GM19372 (cell line): ENCODE measurements at regions not wholly inside any gene's neighbourhood (a gene's known extent, or its start where the extent isn't known, plus 50 kb on each side); places are given as distances from the start of the nearest gene placed in this dataset.

Experiments
- ATAC-seq: cut with Tn5 transposase; IDR thresholded peaks from one replicate; pipeline ENCODE4 v1.9.1; 2021; ENCODE audit warnings: mild to moderate bottlenecking, low read depth, moderate library complexity; ENCODE audit not compliant: unreplicated experiment

DNA sequence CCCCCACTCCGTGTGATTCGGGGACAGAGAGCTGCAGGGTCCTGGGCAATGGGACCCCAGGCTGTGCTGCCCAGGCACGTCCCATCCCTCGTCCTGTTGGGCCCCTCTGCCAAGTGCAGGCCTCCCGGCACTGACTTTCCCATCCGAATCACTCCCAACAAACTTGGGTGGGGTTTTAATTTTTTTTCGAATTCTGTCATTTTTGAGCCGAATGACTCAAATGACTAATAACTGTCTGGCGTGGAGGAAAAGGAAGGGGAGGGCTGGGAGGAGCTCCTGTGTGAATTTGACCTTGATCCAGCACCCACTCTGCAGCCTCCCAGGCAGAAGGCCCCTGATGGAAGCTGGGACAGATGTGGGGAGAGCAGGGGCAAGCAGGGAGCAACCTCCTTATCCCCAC lies 1173.2 kb downstream of the BRD1 start:
- ATAC-seq, result no peak

DNA sequence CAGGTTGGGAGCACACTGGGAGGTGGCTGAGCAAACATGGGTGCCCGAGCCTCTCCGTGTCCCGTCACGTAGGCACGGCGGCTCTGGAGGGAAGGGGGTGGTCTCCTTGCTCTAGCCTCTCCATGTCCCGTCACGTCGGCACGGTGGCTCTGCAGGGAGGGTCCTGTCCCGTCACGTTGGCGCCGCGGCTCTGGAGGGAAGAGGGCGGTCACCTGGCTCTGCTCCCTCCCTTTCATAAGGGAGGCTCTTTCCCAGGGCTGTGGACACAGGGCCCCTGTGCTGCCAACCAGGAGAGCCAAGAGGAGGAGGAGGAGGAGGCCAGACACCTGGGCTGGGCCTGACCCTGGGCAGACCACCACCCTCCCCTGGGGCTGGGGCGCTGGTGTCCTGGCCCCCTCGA lies 1173.7 kb downstream of the BRD1 start:
- no peak for ATAC-seq

DNA sequence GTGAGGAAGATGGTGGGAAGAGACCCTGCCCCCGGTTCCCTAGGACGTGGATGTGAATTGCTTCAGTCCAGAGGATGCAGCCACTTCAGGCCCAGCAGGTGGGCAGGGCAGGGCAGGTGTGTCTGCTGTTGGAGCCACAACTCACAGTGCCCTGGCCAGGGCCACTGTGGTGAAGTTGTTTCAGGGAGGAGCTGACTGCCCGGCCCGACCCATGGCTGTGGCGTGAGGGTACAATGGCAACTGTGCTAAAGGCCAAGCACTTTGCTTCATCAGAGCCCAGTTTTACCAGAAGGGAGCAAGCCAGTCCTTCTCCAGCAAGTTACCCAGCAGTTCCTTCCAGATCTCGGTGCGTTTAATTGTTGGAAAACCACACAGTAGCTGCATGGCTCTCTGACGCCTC lies 1174.4 kb downstream of the BRD1 start:
- ATAC-seq, result no peak

DNA sequence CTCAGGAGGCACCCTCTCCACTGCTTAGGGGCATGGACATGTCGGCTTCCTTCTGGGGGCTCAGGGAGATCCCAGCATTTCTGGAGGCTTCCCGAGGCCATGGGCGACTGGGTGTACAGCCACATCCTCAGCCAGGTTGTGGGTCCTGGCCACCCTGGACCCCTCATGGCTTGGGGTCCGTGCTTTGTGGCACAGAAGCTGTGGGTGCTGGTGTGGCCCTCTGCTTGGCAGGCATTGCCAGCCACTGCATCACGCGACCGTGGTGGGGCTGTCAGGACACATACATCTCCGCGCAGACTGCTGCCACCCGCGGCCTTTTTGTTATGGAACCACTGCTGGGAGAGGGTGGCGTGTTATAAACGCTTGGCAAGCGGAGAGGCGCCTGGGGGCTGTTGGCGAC lies 1174.9 kb downstream of the BRD1 start:
- ATAC-seq, result no peak

DNA sequence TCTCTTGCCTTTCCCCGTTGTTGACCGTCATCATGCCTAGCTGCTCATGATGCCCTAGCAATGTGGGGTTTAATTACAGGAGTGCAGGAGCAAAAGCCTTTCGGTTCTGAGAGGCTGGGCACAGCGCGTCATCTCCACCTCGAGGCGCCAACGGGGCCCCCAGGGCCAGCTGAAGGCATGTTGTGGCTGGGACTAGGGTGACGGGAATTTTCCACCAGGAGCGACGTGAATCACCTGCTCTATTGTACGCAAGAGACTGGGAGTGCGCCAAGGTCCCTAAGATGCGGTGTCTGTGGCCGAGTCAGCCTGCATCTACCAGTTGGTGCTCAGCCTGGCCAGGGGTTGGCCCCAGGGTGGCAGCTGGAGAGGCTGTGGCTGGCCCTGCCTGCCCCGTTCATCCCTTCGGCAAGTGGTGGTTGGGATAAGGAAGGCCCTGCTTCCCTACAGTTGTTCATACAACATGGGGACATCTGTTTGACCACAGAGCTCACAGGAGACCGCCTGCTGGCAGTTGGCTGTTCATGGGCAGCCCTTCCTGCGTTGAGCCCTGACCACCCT lies 1175.6 kb downstream of the BRD1 start:
- ATAC-seq, result no peak

DNA sequence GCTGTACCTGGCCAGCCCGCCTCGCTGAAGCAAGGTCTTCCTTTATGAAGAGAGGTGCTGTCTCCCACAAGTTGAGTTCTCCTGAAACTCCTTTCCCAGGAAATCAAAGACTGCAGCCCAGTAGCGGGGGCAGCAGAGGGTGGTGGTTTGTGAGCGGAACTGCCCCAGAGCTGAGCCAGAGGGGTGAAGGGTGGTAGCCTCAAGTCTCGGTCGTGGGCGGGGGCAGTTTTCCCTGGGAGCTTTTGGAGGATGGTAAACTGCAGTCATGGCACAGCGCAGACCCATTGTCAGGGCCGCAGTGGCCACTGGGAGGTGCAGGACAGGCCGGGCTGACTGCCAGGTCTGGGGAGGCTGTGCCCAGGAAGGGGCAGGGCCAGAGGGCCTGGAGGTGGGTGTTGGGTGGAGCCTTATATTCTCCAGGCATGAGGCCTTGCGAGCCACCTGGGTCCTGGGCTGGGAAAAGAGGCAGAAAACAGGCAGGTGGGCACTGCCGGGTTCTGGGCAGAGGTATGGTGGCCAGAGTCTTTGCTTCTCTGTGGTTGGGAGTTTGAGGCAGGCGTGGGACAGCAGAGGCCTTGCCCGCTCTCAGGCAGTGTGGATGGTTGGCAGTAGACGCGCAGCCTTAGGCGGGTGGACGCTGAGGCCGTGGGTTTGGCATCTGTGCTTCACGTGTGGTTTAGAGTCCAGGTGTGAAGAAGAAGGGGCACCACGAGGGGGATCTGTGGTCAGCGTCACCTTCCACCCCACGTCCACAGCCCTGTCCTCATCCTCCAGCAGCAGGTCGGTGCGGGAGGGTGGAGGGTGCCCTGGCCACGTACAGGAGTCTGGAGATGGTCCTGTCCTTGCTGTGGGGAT lies 1176.4 kb downstream of the BRD1 start:
- no peak for ATAC-seq

DNA sequence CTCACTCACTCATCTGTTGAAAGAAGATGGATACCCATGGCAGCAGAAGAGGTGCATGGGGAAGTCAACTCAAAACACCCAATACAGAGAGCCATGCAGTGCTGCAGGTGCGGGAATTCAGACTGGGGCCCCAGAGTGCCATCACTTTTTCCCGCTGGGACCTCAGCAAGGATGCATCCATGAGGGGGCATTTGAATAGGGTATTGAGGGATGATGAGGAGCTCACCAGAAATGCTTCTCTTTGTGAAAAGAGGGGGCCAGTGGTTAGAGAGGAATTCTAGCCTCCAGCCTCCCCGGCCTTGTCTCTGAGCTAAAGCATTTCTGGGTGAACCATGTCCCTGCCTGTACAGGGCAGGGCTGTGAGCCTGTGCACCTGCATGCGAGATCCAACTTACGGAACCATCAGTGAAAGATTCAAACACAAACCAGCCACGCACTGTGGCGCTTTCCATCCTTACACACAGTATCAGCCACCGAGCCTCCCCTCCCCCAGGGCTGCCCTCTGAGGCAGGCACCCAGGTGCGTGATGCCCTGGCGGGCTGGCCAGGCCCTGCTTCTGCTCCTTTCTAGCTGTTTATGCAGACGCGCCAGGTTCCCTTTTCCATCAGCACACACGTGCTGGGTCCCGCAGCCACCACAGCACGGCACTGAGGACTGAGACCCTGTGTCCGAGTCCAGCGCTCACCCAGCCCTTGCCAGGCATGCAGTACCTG lies 1177.2 kb downstream of the BRD1 start:
- ATAC-seq, result no peak

DNA sequence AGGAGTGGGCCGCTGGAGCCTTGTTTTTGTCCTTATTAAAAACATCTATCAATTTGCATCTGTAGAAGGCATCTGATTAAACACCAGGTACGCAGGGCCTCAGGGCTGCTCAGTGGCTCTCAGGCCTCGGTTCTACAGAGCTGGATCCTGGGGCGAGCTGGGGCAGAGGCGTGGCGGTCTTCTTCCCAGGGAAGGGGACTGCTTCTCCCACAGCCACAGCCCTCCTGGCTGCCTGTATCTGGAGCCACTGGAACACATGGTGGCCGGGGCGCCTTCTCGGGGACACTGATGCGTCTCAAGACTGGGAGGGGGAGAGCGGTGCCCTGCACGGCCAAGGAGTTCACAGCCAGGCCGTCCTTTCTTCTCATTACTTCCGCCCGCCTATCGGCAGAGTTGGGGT lies 1178.2 kb downstream of the BRD1 start:
- ATAC-seq, result no peak

DNA sequence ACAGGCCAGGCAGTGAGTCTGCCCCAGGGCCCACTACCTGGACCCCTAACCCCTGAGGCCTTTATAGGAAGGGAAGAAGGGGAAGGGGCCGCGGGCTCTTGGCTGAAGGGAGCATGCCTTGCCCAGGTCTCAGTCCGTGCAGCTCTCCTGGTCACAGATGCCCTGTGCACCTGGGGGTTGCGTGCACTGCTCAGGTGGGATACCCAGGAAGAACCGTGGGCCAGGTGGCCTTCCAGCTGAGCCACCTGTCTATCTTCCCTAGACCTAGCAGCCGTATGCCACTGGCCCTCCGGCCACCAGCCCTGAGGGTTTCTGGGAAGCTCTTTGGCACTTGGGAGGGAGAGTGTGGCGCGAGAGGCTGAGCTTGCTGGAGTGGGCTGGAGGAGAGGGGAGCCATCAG lies 1178.6 kb downstream of the BRD1 start:
- no peak for ATAC-seq

DNA sequence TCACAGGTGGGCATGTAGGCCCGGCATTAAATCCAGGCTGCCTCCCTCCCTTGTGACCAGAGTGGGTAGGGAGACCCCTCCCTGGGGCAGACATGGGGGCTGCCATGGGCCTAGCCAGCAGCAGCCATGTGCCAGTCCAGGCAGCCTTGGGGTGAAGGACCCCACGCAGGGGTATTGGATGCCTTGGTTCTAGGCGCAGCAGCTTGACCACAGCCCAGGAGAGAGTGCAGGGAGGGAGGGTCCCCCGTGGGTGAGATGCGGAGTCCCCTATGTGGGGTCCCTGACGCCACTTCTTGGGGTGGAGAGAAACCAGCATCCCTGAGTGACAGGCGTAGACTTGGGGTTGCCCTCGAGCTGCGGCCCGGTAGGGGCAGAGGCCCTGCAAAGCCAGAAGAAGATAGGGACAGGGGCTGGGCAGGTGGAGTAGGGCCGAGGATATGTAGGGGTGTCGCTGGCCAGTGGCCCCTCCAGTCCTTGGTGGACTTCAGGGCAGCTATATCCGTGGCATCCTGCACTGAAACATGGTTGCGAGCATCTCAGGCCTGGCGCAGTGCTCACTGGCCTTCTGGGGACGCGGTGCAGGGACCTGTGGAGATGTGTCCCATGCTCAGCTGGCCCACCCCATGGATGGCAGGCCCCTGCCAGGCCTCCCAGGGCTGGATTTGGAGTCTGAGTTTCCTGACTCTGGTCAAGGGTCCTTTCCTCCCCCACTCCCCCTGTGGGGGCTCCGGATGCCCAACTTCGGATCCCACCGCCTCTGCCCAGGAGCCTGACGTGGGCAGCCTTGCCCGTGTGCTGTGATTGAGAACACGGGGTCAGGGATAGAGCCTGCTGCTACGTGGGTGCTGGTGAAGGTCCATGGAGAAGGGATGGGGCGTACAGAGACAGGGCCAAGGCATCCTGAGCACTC lies 1179.8 kb downstream of the BRD1 start:
- no peak for ATAC-seq

DNA sequence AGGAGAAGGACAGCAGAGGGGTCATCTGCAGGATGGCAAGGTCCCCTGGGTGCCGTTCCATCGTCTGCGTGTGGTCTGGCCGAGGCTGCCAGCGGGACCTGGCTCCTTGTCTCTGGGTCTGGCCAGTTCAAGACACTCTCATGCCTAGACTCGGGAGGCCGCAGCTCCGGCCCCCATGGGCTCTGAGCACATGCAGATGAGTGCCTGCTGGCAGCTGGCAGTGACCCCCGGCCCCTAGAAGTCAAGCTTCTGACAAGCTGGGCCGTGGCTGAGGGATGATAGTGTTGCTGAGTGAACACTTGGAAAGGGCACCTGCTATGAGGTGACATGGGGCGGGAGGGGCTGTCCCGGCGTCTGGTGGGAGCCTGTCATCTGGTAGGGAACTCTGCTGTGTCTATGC lies 1180.6 kb downstream of the BRD1 start:
- ATAC-seq, result no peak

DNA sequence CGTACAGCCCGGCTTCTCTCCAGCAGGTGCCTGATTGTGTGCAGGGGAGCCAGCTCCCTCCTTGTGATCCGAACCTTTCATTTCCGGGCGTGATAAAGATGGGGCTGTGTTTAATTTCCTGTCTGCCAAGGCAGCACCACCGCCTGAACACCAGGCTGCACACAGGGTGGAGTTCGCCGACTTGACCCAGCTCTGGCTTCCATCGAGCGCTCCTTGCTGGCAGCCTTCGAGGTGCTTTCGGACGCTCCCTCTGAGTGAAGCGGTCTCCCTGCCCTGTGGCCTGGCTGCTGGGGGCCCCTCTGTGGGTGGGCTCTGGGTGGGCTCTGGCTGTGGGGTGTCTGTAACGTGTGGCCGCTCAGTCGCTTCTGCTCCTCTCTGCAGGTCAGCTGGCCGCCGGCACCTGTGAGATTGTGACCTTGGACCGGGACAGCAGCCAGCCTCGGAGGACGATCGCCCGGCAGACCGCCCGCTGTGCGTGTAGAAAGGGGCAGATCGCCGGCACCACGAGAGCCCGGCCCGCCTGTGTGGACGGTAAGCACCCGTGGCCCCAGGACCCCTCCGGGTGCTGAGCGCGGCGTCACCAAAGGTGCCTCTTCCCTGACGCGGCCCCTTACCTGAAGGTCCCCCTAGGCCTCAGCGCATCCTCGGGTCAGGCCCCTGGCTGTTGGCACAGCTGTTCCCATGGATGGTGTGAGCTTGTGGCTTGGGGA lies 1181.3 kb downstream of the BRD1 start:
- ATAC-seq, result no peak

DNA sequence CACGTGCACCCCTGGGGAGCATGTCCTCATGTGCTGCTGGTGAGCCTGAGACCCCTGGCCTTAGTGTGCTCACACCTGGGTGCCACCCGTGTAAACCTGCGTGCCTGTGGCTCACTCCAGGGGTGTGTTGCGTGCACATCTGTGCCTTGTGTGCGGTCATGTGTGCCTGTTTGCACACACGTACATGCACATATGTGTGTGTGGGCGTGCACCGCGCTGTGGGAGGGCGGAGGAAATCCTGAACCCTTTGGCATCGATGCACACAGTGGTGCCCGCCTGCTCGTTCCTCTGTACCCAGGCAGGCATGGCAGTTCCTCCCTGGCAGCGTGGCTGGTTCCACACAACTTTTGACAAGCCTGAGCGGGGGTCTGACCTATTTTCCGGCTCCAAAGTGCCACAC lies 1181.9 kb downstream of the BRD1 start:
- no peak for ATAC-seq

DNA sequence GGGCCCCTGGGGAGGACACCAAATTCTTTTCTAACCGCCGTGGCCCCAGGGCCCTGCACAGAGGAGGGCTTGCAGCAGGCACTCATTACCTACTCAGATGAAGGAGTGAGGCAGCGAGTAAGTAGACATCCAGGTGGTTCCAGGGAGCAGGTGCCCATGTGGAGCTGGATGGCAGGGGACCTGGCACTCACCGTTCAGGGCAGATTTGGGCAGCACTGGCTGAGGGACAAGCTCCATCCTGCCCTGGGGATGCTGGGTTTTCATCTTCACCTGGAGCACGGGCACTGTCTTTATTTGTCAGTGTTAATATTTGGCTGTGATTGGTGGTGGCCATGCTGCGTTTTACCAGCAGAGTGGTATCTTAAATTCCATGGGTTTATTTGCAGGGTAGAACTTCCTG lies 1182.7 kb downstream of the BRD1 start:
- no peak for ATAC-seq

DNA sequence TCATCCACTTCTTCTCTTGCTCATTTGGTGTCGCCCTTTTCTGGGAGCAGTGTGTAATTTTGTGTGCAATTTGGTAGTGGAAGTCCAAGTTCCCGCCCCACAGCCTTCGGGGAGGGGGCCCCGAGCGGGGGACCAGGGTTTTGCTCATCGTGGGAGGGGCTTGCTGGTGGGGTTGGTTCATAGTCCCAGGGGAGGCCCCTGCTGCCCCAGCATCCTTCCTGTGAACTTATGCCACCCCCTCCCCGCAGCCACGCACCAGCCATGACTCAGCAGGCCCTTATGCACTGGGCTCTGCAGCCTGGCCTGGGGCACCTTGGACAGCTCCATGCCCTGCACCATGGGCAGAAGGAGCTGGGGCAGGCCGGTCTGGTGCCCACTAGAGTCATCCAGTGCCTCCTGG lies 1183.6 kb downstream of the BRD1 start:
- ATAC-seq, result no peak

DNA sequence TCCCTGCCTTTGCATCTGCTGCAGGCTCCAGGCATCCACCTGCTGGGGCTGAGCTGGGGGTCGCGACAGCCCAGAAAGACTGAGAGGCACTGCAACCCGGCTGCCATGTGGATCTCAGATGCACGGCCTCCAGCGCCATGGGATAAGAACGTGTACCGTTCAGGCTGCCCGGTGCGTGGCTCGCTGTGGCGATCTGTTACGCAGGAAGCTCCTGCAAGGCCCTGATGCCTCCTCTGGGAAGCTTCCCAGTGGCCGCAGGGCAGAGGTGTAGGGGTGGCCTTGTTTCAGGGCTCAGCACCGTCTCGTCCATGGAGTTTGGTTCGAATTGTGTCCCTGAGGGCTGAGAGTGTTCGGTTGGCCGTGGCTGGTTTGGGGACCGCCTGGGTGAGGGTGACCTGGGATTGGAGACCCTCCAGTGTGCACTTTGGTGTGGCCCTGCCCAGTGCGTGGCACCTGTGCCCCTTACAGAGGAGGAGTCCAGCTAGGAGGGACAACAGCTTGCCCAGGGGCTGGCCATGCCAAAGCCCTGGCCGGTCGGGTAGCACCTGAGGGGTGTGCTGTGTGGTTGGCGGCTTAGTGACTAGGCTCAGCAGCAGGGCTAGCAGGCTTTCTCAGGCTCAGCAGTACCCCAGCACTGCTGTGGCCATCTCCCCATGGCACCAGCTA lies 1184.5 kb downstream of the BRD1 start:
- no peak for ATAC-seq

DNA sequence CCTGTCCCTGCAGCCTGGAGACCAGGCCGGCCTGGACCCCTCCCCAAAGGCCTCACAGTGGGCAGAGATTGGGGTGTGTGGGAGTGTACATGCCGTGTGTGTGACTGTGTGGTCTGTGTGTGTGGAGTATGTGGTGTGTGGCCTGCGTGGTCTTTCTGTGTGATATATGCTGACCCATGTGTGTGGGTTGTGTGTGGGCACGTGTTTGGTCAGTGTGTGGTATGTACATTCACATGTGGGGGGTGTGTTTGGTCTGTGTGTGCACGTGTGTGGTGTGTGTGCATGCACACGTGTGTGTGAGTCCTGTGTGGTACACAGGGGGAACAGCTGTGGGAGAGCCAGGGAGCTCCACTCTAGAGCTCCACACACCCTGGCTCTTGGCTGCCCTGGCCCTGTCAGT lies 1185.1 kb downstream of the BRD1 start:
- ATAC-seq, result no peak

DNA sequence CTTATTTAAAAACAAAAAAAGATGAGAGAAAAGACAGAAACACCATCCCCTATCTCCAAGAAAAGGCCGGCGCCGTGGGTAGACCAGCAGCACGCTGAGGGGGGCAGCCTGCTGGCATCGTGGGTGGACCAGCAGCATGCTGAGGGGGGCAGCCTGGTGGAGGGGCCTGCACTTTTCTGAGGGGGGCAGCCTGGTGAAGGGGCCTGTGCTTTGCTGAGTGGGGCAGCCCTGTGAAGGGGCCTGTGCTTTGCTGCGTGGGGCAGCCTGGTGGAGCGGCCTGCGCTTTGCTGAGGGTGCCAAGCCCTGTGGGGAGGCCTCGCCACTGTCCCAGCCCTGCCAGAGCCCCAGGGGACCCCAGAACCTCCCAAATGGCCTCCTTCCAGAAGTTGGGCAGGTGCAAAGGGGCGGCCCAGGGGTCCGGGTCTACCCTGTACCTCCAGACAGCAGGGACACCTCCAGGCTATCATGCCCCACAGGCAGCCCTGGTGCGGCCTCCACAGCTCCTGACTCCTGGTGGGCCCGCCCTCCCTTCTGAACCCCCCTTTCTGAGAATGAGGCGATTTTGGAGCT lies 1185.7 kb downstream of the BRD1 start:
- no peak for ATAC-seq
